Lung (tissue), 11 donors: ENCODE measurements at regions not wholly inside any gene's neighbourhood (a gene's known extent, or its start where the extent isn't known, plus 50 kb on each side); places are given as distances from the start of the nearest gene placed in this dataset.
A peak's percentile ranks its signal among the peaks of the same experiment; 100 is the strongest.

Source experiments
- ATAC-seq: fragments of 200-7000 bp; cut with Tn5 transposase; one replicate; pipeline ENCODE4 v1.9.1; 2020; ENCODE audit warnings: moderate number of reproducible peaks; ENCODE audit not compliant: insufficient read depth, low FRiP score
- DNase-seq, 3 donors: peaks; one replicate each; pipeline ENCODE4 v3.0.0-alpha.2; 2013 to 2017
- H3K27ac ChIP-seq, 2 donors: one replicate each; pipeline ENCODE4 v1.5.1; 2013; ENCODE audit warnings: mild to moderate bottlenecking in 2 of 2, moderate library complexity in 2 of 2, control low read depth in 1 of 2, inconsistent platforms in 1 of 2, low read depth in 1 of 2, low read length in 1 of 2
- H3K27me3 ChIP-seq, 3 donors: one replicate each; pipeline ENCODE4 v1.5.1; 2013; ENCODE audit warnings: low read length in 2 of 3; ENCODE audit not compliant: control insufficient read depth in 3 of 3, insufficient read depth in 3 of 3
- H3K36me3 ChIP-seq, 4 donors: one replicate each; pipeline ENCODE4 v1.5.1; 2013; ENCODE audit warnings: low read length in 4 of 4, mild to moderate bottlenecking in 1 of 4, moderate library complexity in 1 of 4; ENCODE audit not compliant: control insufficient read depth in 4 of 4, insufficient read depth in 4 of 4
- H3K4me1 ChIP-seq, 5 donors: one replicate each; pipeline ENCODE4 v1.5.1; 2013; ENCODE audit warnings: low read length in 5 of 5, mild to moderate bottlenecking in 2 of 5, moderate library complexity in 1 of 5; ENCODE audit not compliant: control insufficient read depth in 5 of 5, insufficient read depth in 5 of 5
- H3K4me3 ChIP-seq: one replicate; pipeline ENCODE4 v1.5.1; 2013; ENCODE audit warnings: mild to moderate bottlenecking, control low read depth, moderate library complexity
- H3K9ac ChIP-seq, 2 donors: one replicate each; pipeline ENCODE4 v1.5.1; 2013; ENCODE audit warnings: low read length in 2 of 2, control low read depth in 1 of 2; ENCODE audit not compliant: insufficient read depth in 1 of 2
- H3K9me3 ChIP-seq, 4 donors: one replicate each; pipeline ENCODE4 v1.5.1; 2013; ENCODE audit warnings: low read length in 3 of 4, mild to moderate bottlenecking in 1 of 4, moderate library complexity in 1 of 4; ENCODE audit not compliant: control insufficient read depth in 4 of 4, insufficient read depth in 3 of 4
- CTCF ChIP-seq: IDR thresholded peaks from 2 replicates; pipeline ENCODE4 v1.5.1; 2012; ENCODE audit warnings: mild to moderate bottlenecking; ENCODE audit errors: control extremely low read depth, extremely low read depth
- WGBS, 2 donors: extraction: QIAGEN DNeasy Blood & Tissue Kit; methylation state at CpG; one replicate each; pipeline ENCODE4 v1.1.7; 2013; 5-methylcytosine and 5-hydroxymethylcytosine counted together
- donor health status: control.
- donor health status: control.
- donor health status: Bipolar disorder and iron deficiency.
- donor health status: healthy.
- donor health status: DM: yes; HTN: yes; CAD: no.

- Histone ChIP-seq H3K27ac (no peak overlapping the region), H3K9ac (no peak overlapping the region), H3K36me3 (no peaks in the 10 kb centered on the region), H3K27me3 (no peaks in the 10 kb centered on the region), H3K4me1 (peaks cover 0 to 3% (median 0%) of the 10 kb centered on the region in 5 donors), H3K9me3 (no peaks in the 10 kb centered on the region), H3K4me3 (no peak overlapping the region)
- WGBS, 2 donors, result 84 to 92% methylated on average over 5 of the region's 5 CpGs
- ATAC-seq, result no peak
- peak in 1 of 3 donors; percentile 6 for DNase-seq
- no peak for TF ChIP-seq CTCF
Observed at GRCh38 chr2:53312721-53313120, 454.9 kb upstream of the CHAC2 start.

GRCh38 chr2:53312181-53312580 lies 455.4 kb upstream of the CHAC2 start:
- TF ChIP-seq CTCF, result no peak
- Histone ChIP-seq H3K36me3 (no peaks in the 10 kb centered on the region), H3K4me3 (no peak overlapping the region), H3K27me3 (no peaks in the 10 kb centered on the region), H3K9ac (no peak overlapping the region), H3K27ac (no peak overlapping the region), H3K9me3 (no peaks in the 10 kb centered on the region), H3K4me1 (peaks cover 0 to 3% (median 0%) of the 10 kb centered on the region in 5 donors)
- ATAC-seq (no peak), DNase-seq (no peak)
- 84 to 93% methylated on average over 5 of the region's 5 CpGs for WGBS, 2 donors

GRCh38 chr2:53303012-53303578 lies 464.5 kb upstream of the CHAC2 start:
- no peak for TF ChIP-seq CTCF
- ATAC-seq, result no peak
- H3K4me1 ChIP-seq, result no peaks in the 10 kb centered on the region
- no peak for DNase-seq
- no peaks in the 10 kb centered on the region for H3K36me3 ChIP-seq
- no peak overlapping the region for H3K9ac ChIP-seq
- H3K9me3 ChIP-seq, result no peaks in the 10 kb centered on the region
- H3K4me3 ChIP-seq, result no peak overlapping the region
- no peaks in the 10 kb centered on the region for H3K27me3 ChIP-seq
- H3K27ac ChIP-seq, result no peak overlapping the region
- WGBS, 2 donors, result 70 to 86% methylated on average over 4 of the region's 4 CpGs

- no peak for DNase-seq
- WGBS, 2 donors, result 90 to 91% methylated on average over 1 of the region's 1 CpG
Observed at GRCh38 chr2:53302455-53302854, 465.1 kb upstream of the CHAC2 start.

More at GRCh38 chr2:53302455-53302854, 465.1 kb upstream of the CHAC2 start:
- no peaks in the 10 kb centered on the region for H3K27me3 ChIP-seq
- TF ChIP-seq CTCF, result no peak
- H3K9me3 ChIP-seq, result no peaks in the 10 kb centered on the region
- H3K27ac ChIP-seq, result no peak overlapping the region
- no peaks in the 10 kb centered on the region for H3K36me3 ChIP-seq
- H3K9ac ChIP-seq, result no peak overlapping the region
- no peaks in the 10 kb centered on the region for H3K4me1 ChIP-seq
- no peak for ATAC-seq
- no peak overlapping the region for H3K4me3 ChIP-seq
